HG03135 (cell line): ENCODE measurements at regions not wholly inside any gene's neighbourhood (a gene's known extent, or its start where the extent isn't known, plus 50 kb on each side); places are given as distances from the start of the nearest gene placed in this dataset.

Experiments
- ATAC-seq: cut with Tn5 transposase; IDR thresholded peaks from one replicate; pipeline ENCODE4 v1.9.1; 2021; ENCODE audit warnings: mild to moderate bottlenecking, moderate library complexity; ENCODE audit not compliant: unreplicated experiment

DNA sequence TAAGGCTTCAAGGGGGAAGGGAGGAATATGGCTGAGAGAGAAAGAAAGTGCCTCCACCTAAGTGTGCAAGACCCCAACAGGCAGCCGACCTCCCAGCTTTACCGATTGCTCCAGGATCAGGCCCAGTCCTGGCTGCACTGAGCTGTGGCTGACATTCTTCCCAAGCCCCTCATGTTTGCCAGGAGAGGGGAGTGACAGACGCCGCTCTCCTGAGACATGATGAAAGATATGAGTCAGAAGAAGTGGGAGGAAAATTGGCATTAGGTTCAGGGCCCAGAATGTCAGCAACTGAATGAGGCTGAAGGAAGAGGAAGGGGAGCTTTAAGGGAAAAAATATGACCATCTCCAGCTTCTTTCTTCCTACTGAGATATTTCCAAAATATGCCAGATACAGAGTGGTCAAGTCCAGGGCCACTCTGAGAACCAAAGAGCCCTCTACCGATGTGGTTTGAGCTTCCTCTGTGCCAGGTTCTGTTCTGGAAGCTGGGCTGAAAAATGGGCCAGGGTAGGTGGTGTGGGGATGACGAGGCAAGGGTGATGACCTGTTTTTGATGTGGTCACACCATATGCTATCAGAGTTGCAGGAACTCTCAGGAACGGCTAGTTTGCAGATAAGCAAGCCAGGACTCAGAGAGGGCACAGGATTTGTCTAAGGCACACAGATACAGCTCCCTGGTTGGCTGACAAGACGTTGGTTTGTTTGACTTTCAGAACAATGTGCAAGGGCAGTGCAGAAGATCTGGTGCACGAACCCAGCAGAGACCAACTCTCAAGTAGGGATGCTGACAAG, 176.7 kb downstream of the SOX9 start:
- ATAC-seq: no peak

DNA sequence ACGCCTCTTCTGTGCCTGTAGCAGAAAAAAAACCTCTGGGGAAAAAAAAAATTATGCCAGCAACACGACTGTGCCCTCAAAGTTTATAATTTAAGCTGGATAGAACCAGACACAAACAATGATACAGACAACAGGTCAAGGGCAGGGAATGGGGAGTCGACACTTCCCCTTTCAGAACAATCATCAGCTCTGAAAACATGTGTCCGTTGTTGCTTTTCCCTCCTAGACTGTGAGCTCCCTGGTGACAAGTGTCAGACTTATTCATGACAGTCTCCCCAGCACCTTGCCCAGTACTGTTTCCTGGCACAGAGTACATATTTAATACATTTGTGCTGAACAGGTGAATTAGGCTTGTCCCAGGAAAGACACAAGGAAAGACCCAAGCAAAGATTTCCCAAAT, 178.3 kb downstream of the SOX9 start:
- ATAC-seq: no peak

DNA sequence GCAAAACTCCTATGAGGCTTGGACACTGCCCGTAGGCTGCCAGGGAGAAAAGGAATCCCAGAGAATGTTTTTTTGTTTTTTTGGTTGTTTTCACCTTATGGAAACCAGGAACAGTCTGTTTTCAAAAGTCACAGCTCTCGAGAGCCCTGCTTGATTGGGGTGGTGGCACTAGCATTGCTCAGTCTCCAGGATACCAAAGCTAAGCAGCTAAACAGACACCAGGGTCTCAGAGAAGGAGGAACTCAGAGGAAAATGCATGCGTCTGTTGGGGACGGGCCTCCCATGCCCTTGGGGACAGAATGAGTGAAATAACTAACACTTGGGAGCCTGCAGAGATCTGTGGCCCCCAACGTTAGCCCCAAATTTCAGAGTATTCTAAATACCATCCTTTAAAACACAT, 178.8 kb downstream of the SOX9 start:
- ATAC-seq: no peak

DNA sequence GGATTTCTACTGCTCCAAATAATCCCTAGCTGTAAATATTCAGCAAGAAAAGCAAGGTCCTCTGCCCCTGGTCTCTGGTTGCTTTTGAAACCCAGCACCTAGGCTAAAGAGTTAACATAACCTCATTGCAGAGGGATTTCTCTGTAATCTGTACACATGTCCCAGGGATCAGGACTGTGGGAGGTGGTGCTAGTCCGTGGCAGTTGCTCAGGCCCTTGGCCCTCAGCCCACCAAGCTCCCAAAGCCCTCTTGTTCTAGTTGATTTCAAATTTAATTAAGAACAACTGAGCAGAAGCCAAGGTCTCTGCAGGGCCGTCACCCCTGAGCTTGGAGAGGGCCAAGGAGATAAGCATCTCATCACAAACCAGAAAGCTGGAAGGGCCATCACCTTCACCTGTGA, 181.1 kb downstream of the SOX9 start:
- no peak for ATAC-seq

DNA sequence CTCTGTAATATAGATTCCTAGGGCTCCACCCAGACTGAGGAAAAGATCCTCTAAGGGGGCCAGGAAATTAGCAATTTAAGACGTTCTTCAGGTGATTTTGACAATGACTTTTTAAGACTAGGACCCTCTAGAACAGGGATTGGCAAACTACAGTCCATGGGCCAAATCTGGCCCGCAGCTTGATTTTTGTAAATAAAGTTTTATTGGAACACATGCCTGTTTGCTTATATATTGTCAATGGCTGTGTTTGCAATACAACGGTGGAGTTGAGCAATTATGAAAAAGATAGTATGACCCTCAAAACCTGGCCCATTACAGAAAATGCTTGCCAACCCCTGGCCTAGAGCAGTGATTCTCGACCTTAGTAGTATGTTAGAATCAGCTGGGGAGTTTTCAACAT, 181.9 kb downstream of the SOX9 start:
- no peak for ATAC-seq

DNA sequence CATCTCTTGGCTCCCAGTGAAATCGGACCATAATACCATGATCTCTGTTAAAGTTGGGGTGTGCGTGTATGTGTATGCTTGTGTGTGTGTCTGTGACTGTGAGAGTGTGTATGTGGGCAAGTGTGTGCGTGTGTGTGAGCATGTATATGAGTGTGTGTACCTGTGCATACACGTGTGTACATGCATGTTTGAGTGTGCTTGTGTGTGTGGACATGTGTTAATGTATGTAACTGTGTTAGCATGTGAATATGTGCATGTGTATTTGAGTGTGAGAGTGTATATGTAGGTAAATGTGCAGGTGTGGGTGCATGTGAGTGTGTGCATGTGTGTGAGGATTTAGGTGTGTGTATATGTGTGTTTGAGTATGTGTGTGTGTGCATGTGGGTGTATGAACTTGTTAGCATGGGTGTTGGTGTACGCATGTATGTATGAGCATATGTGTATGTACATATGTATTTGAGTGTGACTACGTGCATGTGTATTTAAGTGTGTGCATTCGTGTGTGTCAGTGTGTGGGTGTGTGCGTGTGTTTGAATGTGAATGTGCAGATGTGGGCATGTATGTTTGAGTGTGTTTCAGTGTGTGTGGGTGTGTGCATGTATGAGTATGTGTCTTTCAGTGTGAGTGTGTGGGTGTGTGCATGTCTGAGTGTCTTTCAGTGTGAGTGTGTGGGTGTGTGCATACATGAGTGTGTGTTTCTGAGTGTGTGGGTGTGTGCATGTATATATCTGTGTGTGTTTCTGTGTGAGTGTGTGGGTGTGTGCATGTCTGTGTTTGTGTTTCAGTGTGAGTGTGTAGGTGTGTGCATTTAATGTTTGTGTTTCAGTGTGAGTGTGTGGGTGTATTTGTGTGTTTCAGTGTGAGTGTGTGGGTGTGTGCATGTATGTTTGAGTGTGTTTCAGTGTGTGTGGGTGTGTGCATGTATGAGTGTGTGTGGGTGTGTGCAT, 183.2 kb downstream of the SOX9 start:
- no peak for ATAC-seq

DNA sequence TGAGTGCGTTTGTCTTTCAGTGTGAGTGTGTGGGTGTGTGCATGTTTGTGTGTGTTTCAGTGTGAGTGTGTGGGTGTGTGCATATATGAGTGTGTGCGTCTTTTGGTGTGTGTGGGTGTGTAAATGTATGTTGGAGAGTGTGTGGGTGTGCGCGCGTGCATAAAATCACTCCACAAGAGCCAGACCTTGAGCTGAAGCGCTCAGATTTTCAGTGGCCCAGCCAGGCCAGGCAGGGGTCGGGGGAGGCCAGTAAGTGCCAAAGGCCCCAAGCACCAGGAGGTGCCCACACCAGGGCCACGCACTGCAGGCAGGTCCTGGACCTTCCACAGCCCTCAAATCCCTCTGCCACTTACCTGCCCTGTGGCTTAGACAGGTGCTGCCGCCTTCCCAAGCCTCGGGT, 184.0 kb downstream of the SOX9 start:
- ATAC-seq: no peak

DNA sequence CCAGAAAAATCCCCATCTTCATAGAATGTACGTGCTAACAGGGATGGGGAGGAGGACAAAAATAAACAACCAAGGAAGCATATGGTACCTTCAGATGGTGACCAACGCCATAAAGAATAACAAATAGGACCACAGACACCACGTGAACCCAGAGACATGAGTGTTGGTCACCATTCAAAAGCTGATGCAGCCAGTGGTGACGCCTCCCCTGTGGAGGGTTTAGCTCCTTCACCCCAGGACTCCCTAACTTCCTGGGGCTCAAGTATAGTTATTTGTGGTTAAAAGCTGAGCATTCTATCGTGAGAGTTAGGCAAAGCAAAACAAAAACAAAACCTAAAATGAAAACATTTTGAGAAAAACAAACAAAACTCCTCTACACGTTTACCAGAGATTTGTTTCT, 184.7 kb downstream of the SOX9 start:
- no peak for ATAC-seq

DNA sequence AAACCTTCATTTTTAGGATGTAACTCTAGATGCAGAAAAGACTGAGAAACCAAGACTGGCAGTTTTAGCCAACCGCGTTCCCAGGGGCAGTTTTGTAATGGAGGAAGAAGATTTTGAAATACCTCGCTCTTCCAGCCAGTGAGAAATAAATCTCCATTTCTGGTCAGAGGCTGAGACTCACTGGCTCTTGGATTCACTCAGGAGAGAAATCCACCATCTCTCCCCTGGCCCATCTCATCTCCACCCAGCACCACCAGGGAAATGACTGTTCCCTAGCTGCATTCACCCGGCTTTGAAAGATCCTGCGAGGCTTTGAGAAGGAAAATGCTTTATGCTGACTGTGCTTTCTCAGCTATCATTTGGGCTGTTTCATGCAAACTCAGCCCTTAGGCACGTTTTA, 185.2 kb downstream of the SOX9 start:
- no peak for ATAC-seq

DNA sequence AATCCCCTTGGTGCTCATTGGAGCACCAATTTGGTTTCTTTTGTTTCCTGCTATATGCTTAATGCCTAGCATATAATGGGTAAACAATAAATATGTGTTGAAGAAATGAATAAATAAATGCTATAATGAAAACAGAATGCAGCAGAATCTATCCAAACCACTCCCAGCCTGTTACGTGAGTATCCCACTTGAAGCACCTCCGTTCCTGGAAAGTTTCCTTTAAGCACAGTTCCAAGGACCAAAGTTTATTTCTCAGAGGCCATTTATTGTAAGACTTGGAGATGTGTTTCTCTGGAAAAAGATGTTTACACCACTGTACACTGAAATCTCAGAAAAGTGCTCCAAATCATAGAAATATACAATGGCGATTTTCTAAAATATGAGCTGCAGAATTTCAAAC, 187.0 kb downstream of the SOX9 start:
- ATAC-seq: no peak

DNA sequence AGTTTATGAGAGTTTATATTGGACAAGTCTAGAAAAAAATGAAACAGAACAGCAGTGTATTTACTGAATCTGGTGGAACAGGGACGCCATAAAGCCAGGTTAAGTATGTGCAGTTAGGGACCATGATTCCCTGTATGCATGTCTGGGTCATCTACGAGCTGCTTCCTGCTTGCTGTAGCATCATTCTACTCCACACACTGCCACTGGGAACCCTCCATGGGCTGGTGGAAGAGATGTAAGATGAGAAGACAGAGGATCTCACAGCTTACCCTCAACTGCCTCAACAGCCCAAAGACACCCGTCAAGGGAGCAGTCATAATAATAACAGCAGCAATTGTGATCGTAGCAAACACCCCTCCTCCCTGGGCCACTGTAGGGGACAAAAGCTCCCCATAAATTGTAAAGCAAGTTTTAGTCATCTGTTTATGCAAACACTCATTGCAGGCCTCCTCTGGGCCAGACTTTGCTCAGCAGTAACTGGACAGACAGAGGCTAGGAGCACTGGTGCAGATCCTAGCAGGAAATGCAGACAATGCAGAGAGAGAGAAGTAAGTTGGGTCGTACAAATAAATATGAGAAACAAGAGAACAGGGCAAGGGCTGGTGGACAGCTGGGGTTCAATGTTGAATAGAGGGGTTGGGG, 188.0 kb downstream of the SOX9 start:
- ATAC-seq: no peak

DNA sequence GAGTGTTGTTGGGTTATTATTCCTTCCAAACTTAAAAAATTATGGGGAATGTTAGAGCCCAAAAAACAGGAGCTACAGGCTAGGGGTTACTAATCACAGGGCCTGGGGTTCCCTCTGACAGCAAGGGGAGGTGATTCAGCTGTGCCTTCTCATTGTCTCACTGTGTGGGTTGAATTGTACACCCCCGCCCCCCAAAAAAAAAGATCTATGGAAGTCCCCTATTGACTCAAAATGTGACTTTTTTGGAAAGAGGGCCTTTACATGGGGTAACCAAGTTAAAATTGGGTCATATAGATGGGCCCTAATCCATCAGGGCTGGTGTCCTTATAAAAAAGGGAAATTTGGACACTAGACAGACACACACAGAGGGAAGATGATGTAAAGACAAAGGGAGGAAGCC, 190.2 kb downstream of the SOX9 start:
- no peak for ATAC-seq

DNA sequence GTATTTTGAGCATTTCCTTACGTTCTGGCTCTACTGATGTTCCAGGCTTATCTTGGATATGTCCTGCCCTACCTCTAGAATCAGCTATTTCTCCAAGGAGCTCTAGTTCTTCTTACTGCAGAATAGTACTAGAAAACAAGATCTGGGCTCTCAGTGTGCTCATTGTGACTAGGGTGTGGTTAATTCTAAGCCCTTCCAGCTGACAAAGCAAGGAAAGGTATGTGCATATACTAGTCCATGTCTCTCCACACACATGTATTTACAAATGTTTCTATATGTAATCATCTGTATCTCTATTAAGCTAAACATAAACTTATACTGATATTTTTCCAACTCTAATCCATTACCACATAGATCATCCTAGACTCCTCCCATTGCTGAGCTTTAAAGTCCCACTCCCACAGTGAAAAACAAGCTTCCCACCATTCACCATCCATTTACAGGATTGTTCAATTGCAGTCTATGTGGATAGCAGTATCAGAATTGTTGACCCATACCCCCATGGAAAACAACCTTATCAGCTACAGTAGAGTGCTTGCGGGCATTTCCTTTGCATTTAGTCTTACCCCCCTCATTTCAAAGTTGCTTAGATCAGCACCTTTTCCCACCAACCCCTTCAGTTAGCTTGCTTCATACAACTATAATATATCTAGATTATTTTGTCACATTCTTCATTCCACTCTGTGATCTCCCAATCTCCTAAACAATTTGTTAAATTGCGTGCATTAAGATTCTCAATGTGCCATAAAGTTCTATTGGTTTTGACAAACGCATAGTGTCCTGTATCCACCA, 194.5 kb downstream of the SOX9 start:
- no peak for ATAC-seq

DNA sequence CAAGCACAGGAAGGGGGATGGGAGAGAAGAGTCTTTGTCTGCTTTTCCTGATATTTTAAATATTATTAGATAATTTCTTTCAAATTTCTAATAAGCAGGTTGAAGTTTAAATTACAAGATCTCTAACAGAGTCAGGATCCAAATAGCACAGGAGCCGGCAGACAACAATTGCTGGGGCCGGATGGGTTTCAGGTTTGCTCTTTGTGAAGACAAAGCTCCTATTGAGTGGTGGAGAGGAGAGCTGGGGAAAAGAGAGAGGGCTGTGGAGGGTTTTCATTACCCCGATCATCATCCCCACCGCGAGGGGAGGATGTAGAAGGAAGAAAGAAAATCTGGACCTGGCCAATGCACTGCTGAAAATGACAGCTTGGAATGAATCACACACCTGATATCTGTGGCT, 197.3 kb downstream of the SOX9 start:
- ATAC-seq: no peak

DNA sequence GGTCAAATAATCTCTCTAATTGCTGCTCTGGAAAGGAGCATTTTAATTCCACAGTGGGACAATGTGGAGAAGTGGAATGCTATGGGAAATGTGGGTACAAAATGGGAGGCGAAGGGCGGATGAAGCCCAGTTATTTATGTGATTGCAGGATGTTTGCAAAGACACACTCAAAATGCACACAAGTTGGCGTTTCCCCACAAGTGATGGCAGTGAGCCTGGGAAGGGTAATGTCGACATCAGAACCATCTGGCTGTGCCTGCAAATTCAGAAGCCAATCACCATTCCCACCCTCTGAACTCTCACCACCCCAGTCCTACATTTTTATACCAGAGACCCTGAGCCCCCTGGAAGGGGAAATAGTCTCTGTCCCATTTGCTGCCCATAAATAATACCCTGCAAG, 201.1 kb downstream of the SOX9 start:
- no peak for ATAC-seq

DNA sequence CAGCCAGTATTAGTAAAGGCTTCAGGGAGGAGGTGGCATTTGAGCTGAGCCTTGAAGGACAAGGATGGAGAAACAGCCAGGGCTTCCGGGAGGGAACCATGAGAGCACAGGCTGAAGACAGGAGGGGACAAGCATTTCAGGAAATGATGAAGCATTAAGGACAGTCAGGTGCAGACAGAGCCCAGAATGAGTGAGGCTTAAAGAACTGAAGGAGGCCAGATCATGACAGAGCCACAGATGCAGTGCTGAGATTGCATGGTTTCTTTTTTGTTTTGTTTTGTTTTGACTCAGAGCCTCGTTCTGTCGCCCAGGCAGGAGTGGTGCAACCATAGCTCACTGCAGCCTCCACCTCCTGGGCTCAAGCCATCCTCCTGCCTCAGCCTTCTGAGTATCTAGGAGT, 211.5 kb downstream of the SOX9 start:
- ATAC-seq: no peak

DNA sequence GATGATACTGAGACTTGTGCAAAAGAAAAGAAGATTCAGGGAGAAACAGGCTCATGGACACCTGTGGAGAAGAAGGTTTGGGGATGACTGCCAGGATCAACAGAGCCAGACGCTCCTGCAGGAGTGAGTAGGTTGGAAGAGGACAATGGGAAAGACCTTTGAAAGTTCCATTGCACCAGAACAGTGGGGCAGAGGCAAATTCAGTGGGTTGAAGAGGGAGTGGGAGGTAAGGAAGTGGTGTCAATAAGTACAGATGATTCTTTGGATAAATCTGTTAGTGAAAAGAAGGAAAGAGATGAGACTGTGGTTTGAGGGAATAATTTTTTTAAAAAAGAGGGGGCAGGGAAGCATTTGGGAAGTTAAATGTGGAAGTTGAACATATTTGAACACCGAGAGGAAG, 212.8 kb downstream of the SOX9 start:
- no peak for ATAC-seq

DNA sequence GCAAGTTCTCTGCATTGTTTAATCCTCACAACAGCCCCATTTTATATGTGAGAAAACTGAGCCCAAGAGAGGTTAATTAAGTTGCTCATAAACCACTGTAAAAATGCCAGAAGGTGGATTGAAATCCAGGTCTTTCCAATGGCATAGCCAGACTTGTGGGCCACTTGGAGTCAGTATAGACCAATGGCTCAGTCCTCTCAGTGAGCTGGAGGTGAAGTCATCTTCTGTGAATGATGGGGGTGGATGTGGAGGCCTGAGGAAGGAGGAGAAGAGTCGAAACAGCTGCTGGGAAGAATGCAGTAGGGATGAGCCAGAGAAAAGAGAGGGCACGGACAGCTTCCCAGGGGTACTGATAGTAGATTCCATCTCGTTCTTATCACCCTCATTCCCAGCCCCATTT, 213.4 kb downstream of the SOX9 start:
- ATAC-seq: no peak

DNA sequence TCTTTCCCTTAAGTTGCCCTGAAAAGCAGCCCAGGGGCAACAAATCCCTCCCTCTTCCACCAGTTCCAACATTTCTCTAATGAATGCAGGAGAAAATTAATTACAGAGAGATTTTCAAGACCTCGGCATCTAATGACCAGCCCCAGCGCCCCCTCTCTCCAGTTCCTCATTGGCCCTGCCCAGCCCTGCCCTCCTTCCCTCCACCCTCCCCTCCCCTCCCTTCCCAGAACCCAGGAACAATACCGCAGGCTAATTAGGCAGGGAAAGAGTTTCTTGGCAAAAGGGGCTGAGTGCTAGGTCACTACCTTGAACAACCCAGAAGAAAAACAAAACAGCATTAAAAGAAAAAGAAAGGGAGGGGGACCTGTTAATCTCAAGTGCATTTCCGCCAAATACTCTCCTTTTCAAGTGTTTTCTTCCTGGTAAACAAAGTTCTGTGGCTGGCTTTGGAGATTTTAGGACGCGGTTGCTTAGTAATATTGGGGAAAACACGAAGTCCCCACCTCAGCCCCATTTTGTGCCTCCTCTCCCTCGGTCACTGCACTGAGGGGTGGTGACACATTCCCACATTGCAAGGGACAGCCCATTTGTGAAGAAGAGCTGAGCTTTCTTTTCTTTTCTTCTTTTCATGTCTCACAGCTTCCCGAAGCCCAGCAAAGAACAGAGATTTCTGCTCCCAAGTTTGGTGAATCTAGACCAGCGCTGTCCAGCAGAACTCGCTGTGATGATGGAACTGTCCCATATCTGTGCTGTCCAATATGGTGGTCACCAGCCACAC, 215.4 kb downstream of the SOX9 start:
- no peak for ATAC-seq

DNA sequence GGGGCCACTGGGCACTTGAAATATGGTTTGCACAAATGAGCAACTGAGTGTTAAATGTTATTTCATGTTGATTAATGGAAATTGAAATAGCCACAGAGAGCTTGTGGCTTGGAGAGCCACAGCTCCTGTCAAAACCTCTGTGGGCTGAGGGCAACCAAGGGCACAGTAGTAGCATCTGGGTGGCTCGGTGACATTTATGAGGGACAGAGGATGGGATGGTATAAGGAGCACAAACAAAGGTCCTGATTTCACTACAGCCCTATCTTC, 215.9 kb downstream of the SOX9 start:
- ATAC-seq: no peak
